ENCODE measurements at regions not wholly inside any gene's neighbourhood (a gene's known extent, or its start where the extent isn't known, plus 50 kb on each side); places are given as distances from the start of the nearest gene placed in this dataset.

- Histone ChIP-seq H3K9me2 (ENCODE audit: insufficient read depth, low read length) (no peaks in the 10 kb centered on the region), H3K4me1 (ENCODE audit: insufficient read depth, low read length, poor library complexity, severe bottlenecking) (no peaks in the 10 kb centered on the region), H3K4me2 (ENCODE audit: low read length) (no peak overlapping the region), H2AFZ (ENCODE audit: low read length) (no peak overlapping the region), H3K36me3 (ENCODE audit: insufficient read depth, low read length) (no peaks in the 10 kb centered on the region), H3K79me2 (ENCODE audit: insufficient read depth, low read depth, low read length) (no peaks in the 10 kb centered on the region), H3K27ac (ENCODE audit: low read depth, low read length, poor library complexity, severe bottlenecking) (no peak overlapping the region), H4K20me1 (ENCODE audit: insufficient read depth, low read length) (no peaks in the 10 kb centered on the region), H3K9me3 (ENCODE audit: low read length) (no peaks in the 10 kb centered on the region), H3K4me3 (ENCODE audit: low read depth, low read length, poor library complexity, severe bottlenecking) (no peak overlapping the region)
- no peak for DNase-seq (ENCODE audit: low spot score)
- ChIA-PET POLR2A (no interaction called here), CTCF (ENCODE audit: unreplicated experiment) (no interaction called here)
- no peak for TF ChIP-seq CTCF (conservative IDR thresholded peaks at IDR 0.05; ENCODE audit: low read length)
- no TSS peak for BruUV-seq (replicated peaks)
- intact Hi-C loops (cut with micrococcal nuclease; ENCODE audit: unreplicated experiment) = no loop called here
These were observed 449.9 kb downstream of the OTOL1 start for GRCh38 chr3:161946443-161946960.

- H3K9me2 ChIP-seq (ENCODE audit: insufficient read depth, low read length) = no peaks in the 10 kb centered on the region
- BruUV-seq (replicated peaks) = no TSS peak
- ChIA-PET POLR2A (no interaction called here), CTCF (ENCODE audit: unreplicated experiment) (no interaction called here)
- H3K4me3 ChIP-seq (ENCODE audit: low read depth, low read length, poor library complexity, severe bottlenecking) = no peak overlapping the region
- H2AFZ ChIP-seq (ENCODE audit: low read length) = no peak overlapping the region
- no peaks in the 10 kb centered on the region for H3K9me3 ChIP-seq (ENCODE audit: low read length)
- intact Hi-C loops (cut with micrococcal nuclease; ENCODE audit: unreplicated experiment) = no loop called here
- no peaks in the 10 kb centered on the region for H3K36me3 ChIP-seq (ENCODE audit: insufficient read depth, low read length)
- no peak for DNase-seq (ENCODE audit: low spot score)
- H3K4me2 ChIP-seq (ENCODE audit: low read length) = no peak overlapping the region
- TF ChIP-seq EZH2phosphoT487 (IDR thresholded peaks at IDR 0.05; ENCODE audit: borderline replicate concordance, low read depth, low read length) (no peak), CTCF (conservative IDR thresholded peaks at IDR 0.05; ENCODE audit: low read length) (no peak)
- H4K20me1 ChIP-seq (ENCODE audit: insufficient read depth, low read length) = no peaks in the 10 kb centered on the region
- H3K27ac ChIP-seq (ENCODE audit: low read depth, low read length, poor library complexity, severe bottlenecking) = no peak overlapping the region
- no peaks in the 10 kb centered on the region for H3K4me1 ChIP-seq (ENCODE audit: insufficient read depth, low read length, poor library complexity, severe bottlenecking)
- H3K79me2 ChIP-seq (ENCODE audit: insufficient read depth, low read depth, low read length) = no peaks in the 10 kb centered on the region
These were observed 453.8 kb downstream of the OTOL1 start for GRCh38 chr3:161950318-161950868.

- TF ChIP-seq CTCF (conservative IDR thresholded peaks at IDR 0.05; ENCODE audit: low read length) = no peak
- no peak for TF ChIP-seq EZH2phosphoT487 (IDR thresholded peaks at IDR 0.05; ENCODE audit: borderline replicate concordance, low read depth, low read length)
- Histone ChIP-seq H3K4me2 (ENCODE audit: low read length) (no peak overlapping the region), H3K4me1 (ENCODE audit: insufficient read depth, low read length, poor library complexity, severe bottlenecking) (no peaks in the 10 kb centered on the region), H4K20me1 (ENCODE audit: insufficient read depth, low read length) (no peaks in the 10 kb centered on the region), H3K27ac (ENCODE audit: low read depth, low read length, poor library complexity, severe bottlenecking) (no peak overlapping the region), H3K9me3 (ENCODE audit: low read length) (no peaks in the 10 kb centered on the region), H3K4me3 (ENCODE audit: low read depth, low read length, poor library complexity, severe bottlenecking) (no peak overlapping the region), H3K9me2 (ENCODE audit: insufficient read depth, low read length) (no peaks in the 10 kb centered on the region), H3K79me2 (ENCODE audit: insufficient read depth, low read depth, low read length) (no peaks in the 10 kb centered on the region), H3K36me3 (ENCODE audit: insufficient read depth, low read length) (no peaks in the 10 kb centered on the region), H2AFZ (ENCODE audit: low read length) (no peak overlapping the region)
- CTCF ChIA-PET (ENCODE audit: unreplicated experiment) = no interaction called here
- POLR2A ChIA-PET = no interaction called here
- no peak for DNase-seq (ENCODE audit: low spot score)
- intact Hi-C loops (cut with micrococcal nuclease; ENCODE audit: unreplicated experiment) = no loop called here
- no TSS peak for BruUV-seq (replicated peaks)
These were observed 460.9 kb downstream of the OTOL1 start for GRCh38 chr3:161957467-161957866.

All from OCI-LY7 (cell line).